ENCODE measurements at regions not wholly inside any gene's neighbourhood (a gene's known extent, or its start where the extent isn't known, plus 50 kb on each side); places are given as distances from the start of the nearest gene placed in this dataset.

GRCh38 chrX:103158317-103158621, 56.6 kb upstream of the BEX4 start:
- no peak for TF ChIP-seq CTCF (IDR thresholded peaks at IDR 0.05)
- no peak for TF ChIP-seq POLR2A (IDR thresholded peaks at IDR 0.05)
- no peak overlapping the region for H3K4me3 ChIP-seq

DNA sequence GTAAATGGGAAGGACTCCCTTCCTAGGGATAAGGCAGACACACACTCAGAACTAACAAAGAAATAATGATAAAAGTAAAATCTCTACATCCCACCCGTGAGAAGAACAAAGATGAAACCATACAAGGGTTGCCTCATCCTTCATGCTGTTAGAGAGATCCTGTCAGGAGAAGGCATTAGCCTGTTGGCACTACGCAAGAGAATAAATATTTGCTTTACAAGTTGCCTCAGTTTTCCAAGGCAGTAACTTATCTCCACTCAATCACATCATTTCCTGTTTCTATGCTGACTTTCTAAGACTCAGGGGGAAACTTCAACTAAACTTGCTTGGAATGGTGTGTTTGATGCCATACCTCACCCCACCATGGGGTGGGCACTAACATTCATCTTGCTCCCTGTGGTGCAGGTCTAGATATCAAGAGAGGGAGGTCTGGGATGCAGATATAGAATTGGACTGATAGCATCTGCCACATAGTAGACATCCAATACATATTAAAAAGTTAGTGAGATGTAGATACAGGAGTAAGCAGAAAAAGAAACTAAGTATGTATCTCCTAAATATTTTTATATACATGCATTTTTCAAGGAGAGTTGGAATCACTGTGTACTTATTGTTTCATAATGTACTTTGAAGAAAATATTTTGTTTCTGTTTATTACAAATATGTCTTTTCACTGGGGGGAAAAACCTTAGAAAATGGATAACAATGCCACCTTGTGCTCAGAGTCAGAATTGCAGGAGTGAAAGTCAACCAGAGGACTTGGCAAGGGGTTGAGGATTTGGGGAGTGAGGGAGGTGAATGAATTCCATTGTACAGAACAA, 57.2 kb upstream of the BEX4 start:
- no peaks in the 10 kb centered on the region for H3K27me3 ChIP-seq
- no peaks in the 10 kb centered on the region for H3K9me3 ChIP-seq
- no peak for TF ChIP-seq POLR2A (IDR thresholded peaks at IDR 0.05)
- TF ChIP-seq CTCF (IDR thresholded peaks at IDR 0.05) = peak; percentile 22 to 40 (median 32)
- H3K36me3 ChIP-seq = no peaks in the 10 kb centered on the region
- no peaks in the 10 kb centered on the region for H3K4me1 ChIP-seq
- intact Hi-C loops (cut with DNase I; ENCODE audit: low total_unique reads) = no loop called here
- H3K4me3 ChIP-seq = no peak overlapping the region
- no peak for DNase-seq
- H3K27ac ChIP-seq = no peak overlapping the region

More at GRCh38 chrX:103158317-103158621, 56.6 kb upstream of the BEX4 start:
- Histone ChIP-seq H3K27me3 (no peaks in the 10 kb centered on the region), H3K9me3 (no peaks in the 10 kb centered on the region), H3K27ac (no peak overlapping the region), H3K36me3 (no peaks in the 10 kb centered on the region), H3K4me1 (no peaks in the 10 kb centered on the region)
- intact Hi-C loops (cut with DNase I; ENCODE audit: low total_unique reads) = no loop called here
- DNase-seq = no peak

DNA sequence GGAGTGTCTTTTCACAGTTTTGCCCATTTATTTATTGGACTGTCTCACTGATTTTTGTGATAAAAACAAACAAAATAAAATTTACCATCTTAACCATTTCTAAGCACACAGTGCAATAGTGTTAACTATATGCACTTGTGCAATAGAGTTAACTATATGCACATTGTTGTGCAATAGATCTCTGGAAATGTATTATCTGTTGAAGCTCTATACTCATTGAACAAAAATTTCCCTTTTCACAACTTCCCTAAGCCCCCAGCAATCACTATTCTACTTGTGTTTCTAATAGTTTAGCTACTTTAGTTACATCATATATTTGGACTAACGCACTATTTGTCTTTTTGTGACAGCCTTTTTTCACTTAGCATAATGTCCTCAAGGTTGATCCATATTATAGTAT, 59.7 kb upstream of the BEX4 start:
- H3K4me3 ChIP-seq = no peak overlapping the region
- no peaks in the 10 kb centered on the region for H3K27me3 ChIP-seq
- H3K4me1 ChIP-seq = no peaks in the 10 kb centered on the region
- no peak for DNase-seq
- no peak overlapping the region for H3K27ac ChIP-seq
- no peaks in the 10 kb centered on the region for H3K9me3 ChIP-seq
- TF ChIP-seq POLR2A (IDR thresholded peaks at IDR 0.05) = no peak
- TF ChIP-seq CTCF (IDR thresholded peaks at IDR 0.05) = no peak
- H3K36me3 ChIP-seq = no peaks in the 10 kb centered on the region
- intact Hi-C loops (cut with DNase I; ENCODE audit: low total_unique reads) = no loop called here

DNA sequence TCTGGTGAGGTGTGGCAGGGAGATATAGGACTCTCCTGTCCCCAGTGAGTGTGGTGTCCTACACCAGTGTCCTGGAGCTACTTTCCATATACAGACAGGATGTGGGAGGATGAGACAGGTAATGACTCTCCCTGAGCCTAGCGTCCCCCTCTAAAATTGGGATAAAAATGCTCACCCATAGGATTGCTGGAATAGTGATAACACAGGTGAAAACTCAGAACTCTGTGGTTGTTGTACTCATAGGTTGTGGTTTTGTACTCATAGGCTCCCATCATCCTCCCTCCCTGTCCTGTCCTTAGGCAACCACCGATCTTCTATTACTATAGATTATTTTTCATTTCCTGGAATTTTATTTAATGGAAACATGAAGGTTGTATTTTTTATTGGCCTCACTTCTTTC, 60.7 kb upstream of the NXF3 start:
- no peak for TF ChIP-seq CTCF (IDR thresholded peaks at IDR 0.05)
- no peak for TF ChIP-seq POLR2A (IDR thresholded peaks at IDR 0.05)
- intact Hi-C loops (cut with DNase I; ENCODE audit: low total_unique reads) = no loop called here
- Histone ChIP-seq H3K27me3 (no peaks in the 10 kb centered on the region), H3K4me3 (no peak overlapping the region), H3K36me3 (no peaks in the 10 kb centered on the region), H3K4me1 (no peaks in the 10 kb centered on the region), H3K27ac (no peak overlapping the region), H3K9me3 (no peaks in the 10 kb centered on the region)
- DNase-seq = no peak

GRCh38 chrX:103151799-103152198, 58.9 kb upstream of the NXF3 start:
- no peak overlapping the region for H3K27ac ChIP-seq
- intact Hi-C loops (cut with DNase I; ENCODE audit: low total_unique reads) = no loop called here
- H3K27me3 ChIP-seq = peaks cover 0 to 4% of the 10 kb centered on the region in 2 donors
- no peaks in the 10 kb centered on the region for H3K9me3 ChIP-seq
- no peaks in the 10 kb centered on the region for H3K4me1 ChIP-seq
- H3K36me3 ChIP-seq = no peaks in the 10 kb centered on the region
- TF ChIP-seq CTCF (IDR thresholded peaks at IDR 0.05) (no peak), POLR2A (IDR thresholded peaks at IDR 0.05) (no peak)
- DNase-seq = no peak
- H3K4me3 ChIP-seq = no peak overlapping the region
